ENCODE measurements at regions not wholly inside any gene's neighbourhood (a gene's known extent, or its start where the extent isn't known, plus 50 kb on each side); places are given as distances from the start of the nearest gene placed in this dataset.

- H3K27me3 ChIP-seq (ENCODE audit: insufficient read depth in 3 of 3, low read length in 2 of 3) = no peaks in the 10 kb centered on the region
- H3K27ac ChIP-seq = no peak overlapping the region
- no peak for TF ChIP-seq CTCF (IDR thresholded peaks at IDR 0.05)
- WGBS, 3 donors = 68 to 70% (median 69%) methylated on average over 7 of the region's 7 CpGs
- no peaks in the 10 kb centered on the region for H3K9me3 ChIP-seq
- ATAC-seq = no peak
- DNase-seq = no peak
- H3K4me3 ChIP-seq = no peak overlapping the region
- H3K36me3 ChIP-seq (ENCODE audit: insufficient read depth in 1 of 2, low read depth in 1 of 2) = no peaks in the 10 kb centered on the region
- intact Hi-C loops (cut with DNase I) = no loop called here
- no peaks in the 10 kb centered on the region for H3K4me1 ChIP-seq
Observed at GRCh38 chr13:111865046-111865445, 201.9 kb upstream of the SOX1 start.

DNA sequence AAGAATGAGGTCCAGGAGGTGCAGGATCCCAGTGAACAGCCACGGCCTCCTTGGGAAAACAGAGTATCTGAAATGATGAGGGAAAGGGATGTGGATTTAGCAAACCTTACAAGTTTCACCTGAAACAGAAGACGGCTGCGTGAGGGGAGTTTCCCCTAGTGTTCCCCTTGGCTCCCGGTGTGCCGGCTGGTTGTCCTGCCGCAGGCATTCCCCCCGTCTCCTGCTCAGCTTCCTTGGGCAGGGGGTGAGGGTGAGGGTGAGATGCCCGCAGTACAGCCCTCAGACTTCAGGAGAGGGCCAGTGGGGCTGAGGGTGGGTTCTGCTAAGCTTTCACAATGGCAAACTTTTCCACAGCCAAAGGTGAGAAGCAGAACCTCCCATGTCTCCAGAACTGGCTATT, 201.1 kb upstream of the SOX1 start:
- ATAC-seq (no peak), DNase-seq (no peak)
- Histone ChIP-seq H3K9me3 (no peaks in the 10 kb centered on the region), H3K4me3 (no peak overlapping the region), H3K27ac (no peak overlapping the region), H3K4me1 (no peaks in the 10 kb centered on the region), H3K36me3 (ENCODE audit: insufficient read depth in 1 of 2, low read depth in 1 of 2) (no peaks in the 10 kb centered on the region), H3K27me3 (ENCODE audit: insufficient read depth in 3 of 3, low read length in 2 of 3) (no peaks in the 10 kb centered on the region)
- intact Hi-C loops (cut with DNase I) = no loop called here
- WGBS, 3 donors = 67 to 79% (median 76%) methylated on average over 8 of the region's 8 CpGs
- no peak for TF ChIP-seq CTCF (IDR thresholded peaks at IDR 0.05)

GRCh38 chr13:111866731-111867245, 200.2 kb upstream of the SOX1 start:
- no peak overlapping the region for H3K4me3 ChIP-seq

GRCh38 chr13:111867657-111868056, 199.3 kb upstream of the SOX1 start:
- Histone ChIP-seq H3K27ac (no peak overlapping the region), H3K36me3 (ENCODE audit: insufficient read depth in 1 of 2, low read depth in 1 of 2) (no peaks in the 10 kb centered on the region), H3K9me3 (no peaks in the 10 kb centered on the region), H3K4me1 (no peaks in the 10 kb centered on the region), H3K4me3 (no peak overlapping the region), H3K27me3 (ENCODE audit: insufficient read depth in 3 of 3, low read length in 2 of 3) (no peaks in the 10 kb centered on the region)
- no peak for ATAC-seq
- no peak for TF ChIP-seq CTCF (IDR thresholded peaks at IDR 0.05)
- intact Hi-C loops (cut with DNase I) = no loop called here
- 74 to 77% (median 74%) methylated on average over 1 of the region's 1 CpG for WGBS, 3 donors
- no peak for DNase-seq

More at GRCh38 chr13:111866731-111867245, 200.2 kb upstream of the SOX1 start:
- Histone ChIP-seq H3K9me3 (no peaks in the 10 kb centered on the region), H3K4me1 (no peaks in the 10 kb centered on the region), H3K27me3 (ENCODE audit: insufficient read depth in 3 of 3, low read length in 2 of 3) (no peaks in the 10 kb centered on the region), H3K27ac (no peak overlapping the region), H3K36me3 (ENCODE audit: insufficient read depth in 1 of 2, low read depth in 1 of 2) (no peaks in the 10 kb centered on the region)
- ATAC-seq (no peak), DNase-seq (no peak)
- intact Hi-C loops (cut with DNase I) = no loop called here
- WGBS, 3 donors = 82 to 86% (median 84%) methylated on average over 11 of the region's 11 CpGs
- TF ChIP-seq CTCF (IDR thresholded peaks at IDR 0.05) = no peak

DNA sequence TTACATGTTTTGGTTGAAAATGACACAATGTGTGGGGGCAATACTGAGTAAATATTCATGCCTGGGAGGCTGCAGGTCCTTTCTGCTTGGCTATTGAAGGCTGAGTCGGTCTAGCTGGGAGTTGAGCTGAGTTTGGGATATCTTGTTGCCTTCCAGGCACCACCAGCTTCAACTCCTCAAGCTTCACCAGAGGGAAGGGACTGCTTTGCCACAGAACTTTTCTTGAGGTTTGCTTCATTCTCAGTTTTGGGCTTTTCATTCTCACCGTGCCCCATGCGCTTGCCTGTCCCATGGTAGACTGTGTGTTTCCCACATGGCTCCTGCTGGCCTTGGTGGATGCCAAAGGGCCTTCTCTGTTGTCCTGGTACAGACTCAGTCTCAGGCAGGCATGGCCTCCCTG, 198.2 kb upstream of the SOX1 start:
- 86 to 90% (median 89%) methylated on average over 3 of the region's 3 CpGs for WGBS, 3 donors
- H3K9me3 ChIP-seq = no peaks in the 10 kb centered on the region
- no peaks in the 10 kb centered on the region for H3K36me3 ChIP-seq (ENCODE audit: insufficient read depth in 1 of 2, low read depth in 1 of 2)
- ATAC-seq (no peak), DNase-seq (no peak)
- intact Hi-C loops (cut with DNase I) = no loop called here
- TF ChIP-seq CTCF (IDR thresholded peaks at IDR 0.05) = no peak
- no peaks in the 10 kb centered on the region for H3K27me3 ChIP-seq (ENCODE audit: insufficient read depth in 3 of 3, low read length in 2 of 3)
- H3K4me3 ChIP-seq = no peak overlapping the region
- H3K4me1 ChIP-seq = no peaks in the 10 kb centered on the region
- no peak overlapping the region for H3K27ac ChIP-seq
